K562 (cell line): ENCODE measurements at regions not wholly inside any gene's neighbourhood (a gene's known extent, or its start where the extent isn't known, plus 50 kb on each side); places are given as distances from the start of the nearest gene placed in this dataset.

Experiments
- CCNT2 ChIP-seq: IDR thresholded peaks from 2 replicates; pipeline ENCODE4 v1.6.1; 2011; ENCODE audit warnings: borderline replicate concordance, low read depth, mild to moderate bottlenecking, moderate library complexity, mixed read lengths, low read length; ENCODE audit not compliant: insufficient read length; ENCODE audit errors: extremely low read depth
- EP300 ChIP-seq: IDR thresholded peaks from 2 replicates; pipeline ENCODE4 v1.6.1; 2012; ENCODE audit warnings: low read length, improper control_type of control experiment
- IRF1 ChIP-seq: sonication (generic); formaldehyde crosslinking; IDR thresholded peaks from 2 replicates; pipeline ENCODE4 v1.8.0; 2022; ENCODE audit warnings: missing genetic modification reagents, mild to moderate bottlenecking, borderline replicate concordance
- MNT ChIP-seq, 2 experiments: fragments of 450-650 bp; conservative IDR thresholded peaks; 2 replicates each; pipeline ENCODE4 v1.6.1; 2017; ENCODE audit warnings: mild to moderate bottlenecking in 2 of 2, moderate library complexity in 2 of 2
- PHB ChIP-seq: fragments of 250-450 bp; sonication (Bioruptor Pico); IDR thresholded peaks from 2 replicates; pipeline ENCODE4 v1.5.0; 2021
- POLR2AphosphoS5 ChIP-seq: IDR thresholded peaks from 2 replicates; pipeline ENCODE4 v1.6.1; 2011; ENCODE audit warnings: mild to moderate bottlenecking, low read depth, low read length, moderate library complexity; ENCODE audit not compliant: control insufficient read depth, insufficient read depth
- RFX7 ChIP-seq: fragments of 250-450 bp; sonication (Bioruptor Pico); IDR thresholded peaks from 2 replicates; pipeline ENCODE4 v1.5.1; 2021; ENCODE audit warnings: mild to moderate bottlenecking
- SMARCA4 ChIP-seq: fragments of 450-650 bp; IDR thresholded peaks from 2 replicates; pipeline ENCODE4 v1.6.1; 2016
- TBL1XR1 ChIP-seq, 2 experiments: IDR thresholded peaks; 2 replicates each; pipeline ENCODE4 v1.6.1; 2012; ENCODE audit warnings: improper control_type of control experiment in 2 of 2, low read length in 2 of 2, mild to moderate bottlenecking in 1 of 2
- TCF3 ChIP-seq: sonication (generic); formaldehyde crosslinking; IDR thresholded peaks from 2 replicates; pipeline ENCODE4 v1.4.0; 2020; ENCODE audit warnings: mild to moderate bottlenecking, missing genetic modification reagents
- ZBTB40 ChIP-seq, 2 experiments: fragments of 450-650 bp in 1 of 2; sonication (generic) in 1 of 2; formaldehyde crosslinking in 1 of 2; IDR thresholded peaks; 2 replicates each; pipeline versions ENCODE4 v1.7.1 to v1.9.0; 2016 to 2022; ENCODE audit warnings: inconsistent platforms in 1 of 2, mild to moderate bottlenecking in 1 of 2, missing genetic modification reagents in 1 of 2

- TF ChIP-seq ZBTB40 (IDR thresholded peaks at IDR 0.05), result no peak
- no peak for TF ChIP-seq ZBTB40 (CRISPR knock-in tag; IDR thresholded peaks at IDR 0.05)
- TF ChIP-seq IRF1 (CRISPR knock-in tag), result no peak
- 0 out of 4 replicates have a peak, but pooled peaks of 1 of the 2 experiments have one; percentile 21 for TF ChIP-seq MNT (conservative IDR thresholded peaks at IDR 0.05)
- no peak for TF ChIP-seq PHB (CRISPR knock-in tag)
- peak; percentile 60; the same call in 1 of the 2 replicates for TF ChIP-seq POLR2AphosphoS5
- peak; percentile 85 for TF ChIP-seq EP300
- peak in 1 of 2 experiments; percentile 77; a peak in 1 of 4 replicates for TF ChIP-seq TBL1XR1 (IDR thresholded peaks at IDR 0.05; ENCODE audit: low read length in 2 of 2)
- peak; percentile 87 for TF ChIP-seq TCF3 (CRISPR knock-in tag)
- TF ChIP-seq CCNT2, result peak; percentile 68
- peak; percentile 69; the same call in 1 of the 2 replicates for TF ChIP-seq SMARCA4
- no peak for TF ChIP-seq RFX7
Observed at GRCh38 chr13:18921063-18921462, 260.6 kb downstream of the TUBA3C start (continued).
